ENCODE measurements at regions not wholly inside any gene's neighbourhood (a gene's known extent, or its start where the extent isn't known, plus 50 kb on each side); places are given as distances from the start of the nearest gene placed in this dataset.

DNA sequence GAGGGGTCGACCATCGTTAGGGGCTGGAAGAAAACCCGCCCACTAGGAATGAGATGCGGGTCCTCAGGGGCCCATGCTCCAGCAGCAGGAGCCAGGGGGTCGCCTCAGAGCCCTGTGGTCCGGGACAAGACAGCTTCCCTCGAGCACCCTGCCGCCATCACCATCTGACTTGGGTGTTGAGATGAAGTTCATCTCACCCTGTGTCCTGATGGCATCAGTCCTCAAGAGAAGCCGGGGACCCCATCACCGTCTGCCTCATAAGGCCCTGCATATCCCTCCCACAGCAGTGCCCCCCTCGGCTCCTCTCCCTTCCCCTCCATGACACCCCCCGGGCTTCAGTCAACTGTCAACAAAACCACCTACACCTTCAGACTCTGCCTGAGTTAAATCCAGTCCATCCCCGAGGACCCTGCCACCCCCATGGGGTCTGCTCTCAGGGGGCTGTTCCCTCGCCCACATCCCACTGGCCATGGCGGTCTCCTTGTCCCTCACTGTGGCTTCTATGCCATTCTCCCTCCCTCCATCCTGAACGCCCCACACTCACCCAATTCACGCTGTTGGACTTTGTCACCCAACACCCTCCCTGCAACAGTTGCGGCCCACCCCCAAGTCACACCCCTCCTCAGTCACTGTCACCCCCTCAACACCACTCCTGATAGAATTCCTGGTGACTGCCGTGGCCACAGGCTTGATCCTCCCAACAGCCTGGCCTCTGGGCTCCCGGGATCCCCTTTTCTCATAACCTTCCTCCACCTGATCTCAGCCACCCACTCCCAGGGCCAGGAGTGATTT, 87.7 kb upstream of the RTL6 start:
- Mint-ChIP-seq H3K27me3 (ENCODE audit: low read depth) (peaks cover 32% of the 10 kb centered on the region), H3K27ac (no peak overlapping the region), H3K4me1 (ENCODE audit: low read depth) (no peaks in the 10 kb centered on the region), H3K9me3 (no peaks in the 10 kb centered on the region), H3K4me3 (no peak overlapping the region), H3K36me3 (ENCODE audit: low read depth) (no peaks in the 10 kb centered on the region)
- CTCF ChIA-PET, result no interaction called here
- intact Hi-C loops (cut with micrococcal nuclease), result no loop called here
- no peak for DNase-seq

- CTCF ChIA-PET, result no interaction called here
- Mint-ChIP-seq H3K27me3 (ENCODE audit: low read depth) (peaks cover 30% of the 10 kb centered on the region), H3K27ac (no peak overlapping the region), H3K36me3 (ENCODE audit: low read depth) (no peaks in the 10 kb centered on the region), H3K9me3 (no peaks in the 10 kb centered on the region), H3K4me1 (ENCODE audit: low read depth) (no peaks in the 10 kb centered on the region), H3K4me3 (no peak overlapping the region)
- DNase-seq, result no peak
- intact Hi-C loops (cut with micrococcal nuclease), result no loop called here
These were observed 86.3 kb upstream of the RTL6 start for GRCh38 chr22:44584256-44584902.

DNA sequence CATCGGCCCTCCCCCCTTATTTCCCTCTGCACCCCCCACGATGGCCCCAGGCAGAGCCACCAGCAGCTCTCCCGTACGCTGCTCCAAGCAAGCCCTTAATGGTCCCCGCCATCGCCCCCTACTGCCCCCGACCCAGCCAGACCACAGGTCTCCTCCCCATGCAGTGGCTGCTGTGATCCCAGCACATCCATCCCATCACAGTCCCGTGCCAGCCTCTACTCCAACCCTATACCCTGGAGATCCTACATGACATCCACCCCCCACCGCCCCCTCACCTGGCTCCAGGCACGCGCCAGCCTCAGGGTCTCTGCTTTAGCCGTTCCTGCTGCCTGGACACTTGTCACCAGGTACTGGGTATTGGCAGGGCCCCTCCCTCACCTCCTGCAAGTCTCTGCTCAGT, 85.8 kb upstream of the RTL6 start:
- Mint-ChIP-seq H3K4me1 (ENCODE audit: low read depth) (no peaks in the 10 kb centered on the region), H3K27me3 (ENCODE audit: low read depth) (peaks cover 32% of the 10 kb centered on the region), H3K36me3 (ENCODE audit: low read depth) (no peaks in the 10 kb centered on the region), H3K9me3 (no peaks in the 10 kb centered on the region), H3K4me3 (no peak overlapping the region), H3K27ac (no peak overlapping the region)
- CTCF ChIA-PET, result no interaction called here
- no peak for DNase-seq
- intact Hi-C loops (cut with micrococcal nuclease), result no loop called here

DNA sequence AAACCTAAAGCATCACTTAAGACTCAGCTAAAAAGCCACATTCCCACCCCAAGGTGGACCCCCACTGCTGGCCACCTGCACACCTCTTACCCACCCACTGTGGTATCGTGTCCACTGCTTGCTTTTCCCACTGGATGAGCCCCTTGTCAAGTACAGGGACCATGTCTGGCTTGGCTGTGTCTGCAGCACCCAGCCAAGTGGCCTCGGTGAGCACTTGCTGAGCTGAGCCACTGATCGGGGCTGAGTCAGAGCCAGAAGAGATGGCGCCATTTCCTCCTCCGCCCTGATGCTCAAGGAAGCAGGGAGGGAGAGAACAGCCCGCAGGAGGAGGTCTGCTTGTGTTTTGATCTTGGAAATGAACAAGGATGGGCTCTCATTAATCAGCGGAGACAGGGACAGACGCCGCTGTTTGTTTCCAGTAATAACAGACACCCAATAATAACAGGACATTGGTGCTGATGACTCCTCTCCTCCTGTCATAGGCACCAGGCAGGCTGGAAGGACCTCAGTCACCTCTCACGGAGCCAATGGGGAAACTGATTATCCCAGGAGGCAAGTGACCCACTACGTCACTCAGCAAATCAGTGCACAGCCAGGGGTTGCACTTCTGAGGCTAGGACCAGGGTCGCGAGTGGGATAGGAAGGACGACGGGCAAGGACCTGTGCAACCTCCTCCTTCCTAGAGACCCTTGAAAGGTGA, 85.2 kb upstream of the RTL6 start:
- Mint-ChIP-seq H3K27me3 (ENCODE audit: low read depth) (peaks cover 35% of the 10 kb centered on the region), H3K4me1 (ENCODE audit: low read depth) (no peaks in the 10 kb centered on the region), H3K9me3 (no peaks in the 10 kb centered on the region), H3K27ac (no peak overlapping the region), H3K4me3 (no peak overlapping the region), H3K36me3 (ENCODE audit: low read depth) (no peaks in the 10 kb centered on the region)
- intact Hi-C loops (cut with micrococcal nuclease), result no loop called here
- CTCF ChIA-PET, result no interaction called here
- DNase-seq, result no peak

DNA sequence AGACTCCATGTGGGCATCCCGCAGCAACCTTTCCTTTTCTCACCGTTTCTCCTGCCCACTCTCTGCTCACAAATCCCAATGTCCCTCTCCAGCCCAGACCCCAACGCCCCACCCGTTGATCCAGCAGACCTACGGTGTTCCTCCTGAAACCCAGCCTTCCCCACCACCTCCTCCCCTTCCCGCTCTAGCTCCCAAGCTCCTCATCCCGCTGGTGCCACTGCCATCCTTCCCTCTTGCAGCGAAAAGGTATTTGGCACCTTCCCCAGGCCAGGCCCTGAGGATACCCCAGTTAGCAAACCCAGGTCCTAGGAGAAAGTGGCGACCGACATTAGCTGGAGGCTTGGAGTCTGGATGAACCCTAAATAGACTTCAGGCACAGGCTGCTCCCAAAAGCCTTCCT, 84.0 kb upstream of the RTL6 start:
- no peak overlapping the region for H3K4me3 Mint-ChIP-seq
- no peaks in the 10 kb centered on the region for H3K36me3 Mint-ChIP-seq (ENCODE audit: low read depth)
- H3K27me3 Mint-ChIP-seq (ENCODE audit: low read depth), result peaks cover 32% of the 10 kb centered on the region
- no peaks in the 10 kb centered on the region for H3K9me3 Mint-ChIP-seq
- intact Hi-C loops (cut with micrococcal nuclease), result no loop called here
- no peak overlapping the region for H3K27ac Mint-ChIP-seq
- no peaks in the 10 kb centered on the region for H3K4me1 Mint-ChIP-seq (ENCODE audit: low read depth)
- CTCF ChIA-PET, result no interaction called here
- no peak for DNase-seq

DNA sequence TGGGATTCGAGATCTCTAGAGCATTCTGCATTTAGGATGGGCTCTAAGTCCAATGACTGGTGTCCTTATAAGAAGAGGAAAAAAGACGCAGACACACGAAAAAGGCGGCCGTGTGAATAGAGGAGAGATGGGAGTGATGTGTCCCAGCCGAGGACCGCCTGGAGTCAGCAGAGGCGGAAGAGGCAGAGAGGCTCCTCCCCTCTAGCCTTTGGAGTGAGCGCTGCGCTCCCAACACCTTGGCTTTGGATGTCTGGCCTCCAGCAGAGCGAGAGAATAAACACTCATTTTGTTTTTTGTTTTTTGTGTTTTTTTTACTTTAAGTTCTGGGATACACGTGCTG, 83.0 kb upstream of the RTL6 start:
- Mint-ChIP-seq H3K9me3 (no peaks in the 10 kb centered on the region), H3K4me1 (ENCODE audit: low read depth) (no peaks in the 10 kb centered on the region), H3K4me3 (no peak overlapping the region), H3K27me3 (ENCODE audit: low read depth) (peaks cover 30% of the 10 kb centered on the region), H3K36me3 (ENCODE audit: low read depth) (no peaks in the 10 kb centered on the region), H3K27ac (no peak overlapping the region)
- CTCF ChIA-PET, result no interaction called here
- intact Hi-C loops (cut with micrococcal nuclease), result no loop called here
- DNase-seq, result no peak

DNA sequence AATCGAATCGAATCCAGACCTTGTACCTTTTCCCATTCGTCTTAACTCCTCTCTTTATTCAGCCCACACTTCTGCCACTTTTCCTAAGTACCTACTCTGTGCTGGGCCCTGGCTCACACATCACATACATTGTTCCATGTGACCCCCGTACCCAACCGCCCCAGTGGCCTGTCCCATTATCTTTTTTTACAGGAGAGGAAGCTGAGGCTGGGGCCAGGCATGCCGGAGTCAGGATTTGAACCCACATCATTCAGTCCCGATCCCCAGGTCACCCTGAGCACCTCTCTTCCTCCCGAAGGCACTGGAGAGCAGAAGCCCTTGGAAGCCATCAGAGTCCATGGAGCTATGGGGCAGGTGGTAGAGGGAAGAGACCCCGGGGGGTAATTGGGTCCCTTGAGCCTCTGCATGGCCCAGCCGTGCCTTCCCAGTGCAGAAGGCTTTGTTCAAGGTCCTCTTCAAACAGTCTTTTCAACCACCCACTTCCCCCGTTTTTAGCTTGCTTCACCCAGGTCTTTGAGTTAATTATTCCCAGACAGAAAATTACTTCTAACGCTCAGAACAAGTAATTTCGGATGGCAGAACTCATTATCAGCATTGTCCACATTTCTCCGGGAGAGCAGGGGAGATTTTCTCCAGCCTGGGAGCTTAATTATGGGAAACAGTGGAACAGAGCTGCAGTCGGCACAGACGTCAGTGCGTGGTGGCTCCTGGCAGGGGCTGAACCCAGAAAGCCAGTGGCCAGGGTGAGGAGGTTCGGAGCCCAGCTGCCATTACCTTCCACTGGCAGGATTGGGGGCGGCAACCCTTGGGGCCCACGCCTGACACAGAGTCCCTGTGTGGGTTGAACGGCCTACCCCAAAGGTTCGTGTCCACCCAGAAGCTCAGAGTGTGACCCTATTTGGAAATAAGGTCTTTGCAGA, 82.4 kb upstream of the RTL6 start:
- intact Hi-C loops (cut with micrococcal nuclease), result no loop called here
- CTCF ChIA-PET, result no interaction called here
- Mint-ChIP-seq H3K36me3 (ENCODE audit: low read depth) (no peaks in the 10 kb centered on the region), H3K27me3 (ENCODE audit: low read depth) (peaks cover 30% of the 10 kb centered on the region), H3K9me3 (no peaks in the 10 kb centered on the region), H3K27ac (no peak overlapping the region), H3K4me1 (ENCODE audit: low read depth) (no peaks in the 10 kb centered on the region), H3K4me3 (no peak overlapping the region)
- DNase-seq, result no peak

DNA sequence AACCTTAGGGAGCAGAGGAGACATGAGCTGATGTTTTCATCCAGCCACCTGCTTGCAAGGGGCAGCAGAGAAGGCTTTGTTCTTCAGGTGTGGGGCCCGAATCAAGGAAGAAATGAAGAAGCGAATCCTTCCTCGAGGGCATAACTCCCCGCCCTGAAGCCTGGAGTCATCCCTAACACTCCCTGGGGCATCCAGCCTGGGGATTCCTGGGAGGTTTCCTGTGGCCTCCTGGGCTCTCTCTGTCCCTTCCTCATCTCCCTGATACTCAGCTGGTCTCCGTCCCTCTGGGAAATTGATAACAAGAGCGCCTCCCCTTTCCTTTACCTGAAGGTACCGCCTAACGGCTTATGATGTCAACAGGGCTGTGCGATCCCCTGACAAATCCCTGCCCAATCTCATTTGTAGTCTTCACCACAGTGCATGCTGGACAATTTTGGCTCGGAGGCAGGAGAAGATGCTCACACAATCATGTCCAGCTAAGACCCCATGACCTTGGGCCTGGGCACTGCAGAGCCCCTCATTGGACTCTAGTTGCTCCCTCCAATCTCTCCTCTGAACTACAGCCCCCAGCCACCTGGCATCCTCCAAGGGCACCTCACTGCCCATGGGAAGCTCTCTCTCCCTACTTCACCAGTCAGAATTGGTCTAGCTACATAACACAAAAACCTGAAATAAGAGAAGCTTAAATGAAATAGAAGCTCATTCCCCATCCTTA, 80.6 kb upstream of the RTL6 start:
- H3K27me3 Mint-ChIP-seq (ENCODE audit: low read depth), result peaks cover 32% of the 10 kb centered on the region
- H3K27ac Mint-ChIP-seq, result no peak overlapping the region
- H3K36me3 Mint-ChIP-seq (ENCODE audit: low read depth), result no peaks in the 10 kb centered on the region
- H3K9me3 Mint-ChIP-seq, result no peaks in the 10 kb centered on the region
- H3K4me3 Mint-ChIP-seq, result no peak overlapping the region
- no peaks in the 10 kb centered on the region for H3K4me1 Mint-ChIP-seq (ENCODE audit: low read depth)
- intact Hi-C loops (cut with micrococcal nuclease), result no loop called here
- CTCF ChIA-PET, result interaction anchor here (1.6 kb wide), 1 partner anchor 11 kb away, joined by 4 read pairs; no protein-coding TSS in a partner anchor
- no peak for DNase-seq

DNA sequence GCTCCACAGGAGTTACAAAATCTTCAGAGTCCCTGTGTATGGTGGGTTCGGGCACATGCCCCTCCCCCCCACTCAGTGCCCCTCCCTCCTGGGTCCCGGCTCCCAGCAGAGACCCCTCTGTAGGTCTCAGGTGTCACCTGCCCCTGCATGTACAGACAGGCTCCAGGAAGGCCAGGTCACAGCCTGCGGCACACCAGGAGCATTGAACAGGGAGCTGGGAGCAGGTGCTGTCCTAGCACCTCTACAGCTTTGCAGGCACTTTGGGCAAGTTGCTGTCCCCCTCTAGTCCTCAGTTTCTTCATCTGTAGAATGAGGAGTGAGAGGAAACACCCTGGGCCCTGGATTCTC, 80.1 kb upstream of the RTL6 start:
- H3K4me3 Mint-ChIP-seq, result no peak overlapping the region
- intact Hi-C loops (cut with micrococcal nuclease), result no loop called here
- no peak for DNase-seq
- H3K27me3 Mint-ChIP-seq (ENCODE audit: low read depth), result peaks cover 30% of the 10 kb centered on the region
- CTCF ChIA-PET, result interaction anchor here (1.6 kb wide), 1 partner anchor 11 kb away, joined by 4 read pairs; no protein-coding TSS in a partner anchor
- H3K4me1 Mint-ChIP-seq (ENCODE audit: low read depth), result no peaks in the 10 kb centered on the region
- no peaks in the 10 kb centered on the region for H3K36me3 Mint-ChIP-seq (ENCODE audit: low read depth)
- no peaks in the 10 kb centered on the region for H3K9me3 Mint-ChIP-seq
- no peak overlapping the region for H3K27ac Mint-ChIP-seq

GRCh38 chr22:44577391-44578109, 79.5 kb upstream of the RTL6 start:
- Mint-ChIP-seq H3K36me3 (ENCODE audit: low read depth) (no peaks in the 10 kb centered on the region), H3K27ac (no peak overlapping the region), H3K27me3 (ENCODE audit: low read depth) (peaks cover 27% of the 10 kb centered on the region), H3K4me3 (no peak overlapping the region), H3K4me1 (ENCODE audit: low read depth) (no peaks in the 10 kb centered on the region), H3K9me3 (no peaks in the 10 kb centered on the region)
- intact Hi-C loops (cut with micrococcal nuclease), result no loop called here
- no peak for DNase-seq
- CTCF ChIA-PET, result interaction anchor here (0.6 to 1.6 kb wide), 2 partner anchors 10 to 35 kb away, joined by 3 to 4 read pairs; no protein-coding TSS in a partner anchor
